Prostate gland (tissue), 2 donors: ENCODE measurements at regions not wholly inside any gene's neighbourhood (a gene's known extent, or its start where the extent isn't known, plus 50 kb on each side); places are given as distances from the start of the nearest gene placed in this dataset.

Source experiments
- DNase-seq: peaks from one replicate; pipeline ENCODE4 v3.0.0-alpha.2; 2019; ENCODE audit warnings: low spot score
- H3K27ac ChIP-seq, 2 donors: fragments of 200-600 bp; sonication (generic); 2 replicates each; pipeline ENCODE4 v1.5.1; 2017 to 2019
- H3K27me3 ChIP-seq: fragments of 200-600 bp; sonication (generic); replicated peaks from 2 replicates; pipeline ENCODE4 v1.5.1; 2019; ENCODE audit not compliant: insufficient read depth
- H3K36me3 ChIP-seq, 2 donors: fragments of 200-600 bp; sonication (generic); 1 replicate in 1 of 2; 2 replicates in 1 of 2; pipeline versions ENCODE4 v1.5.1 to v1.8.1; 2017 to 2019
- H3K4me1 ChIP-seq: fragments of 200-600 bp; sonication (generic); replicated peaks from 2 replicates; pipeline ENCODE4 v1.5.1; 2019
- H3K4me3 ChIP-seq, 2 donors: fragments of 200-600 bp; sonication (generic); 2 replicates each; pipeline ENCODE4 v1.5.1; 2017 to 2019
- H3K9me3 ChIP-seq: fragments of 200-600 bp; sonication (generic); 2 replicates; pipeline ENCODE4 v1.5.1; 2017
- CTCF ChIP-seq, 4 experiments: fragments of 200-600 bp in 2 of 4; fragments of 450-650 bp in 2 of 4; sonication (generic) in 2 of 4; IDR thresholded peaks; 1 replicate in 3 of 4; 2 replicates in 1 of 4; pipeline ENCODE4 v1.5.1; 2016 to 2019; ENCODE audit warnings: antibody characterized with exemption in 4 of 4, mild to moderate bottlenecking in 2 of 4, moderate library complexity in 2 of 4
- POLR2A ChIP-seq: fragments of 450-650 bp; IDR thresholded peaks from one replicate; pipeline ENCODE4 v1.6.1; 2016; ENCODE audit warnings: antibody characterized with exemption, mild to moderate bottlenecking
- POLR2AphosphoS5 ChIP-seq: sonication (generic); formaldehyde crosslinking; IDR thresholded peaks from one replicate; pipeline ENCODE4 v1.6.1; 2017; ENCODE audit warnings: antibody characterized with exemption
- WGBS: methylation state at CpG from one replicate; pipeline ENCODE4 v1.1.5; 2018; 5-methylcytosine and 5-hydroxymethylcytosine counted together
- intact Hi-C: fragments of 100-400 bp; cut with DNase I; formaldehyde crosslinking; loops from one replicate; pipeline ENCODE4 v1.14.2; 2022

GRCh38 chr9:113653746-113654604 is 190.4 kb downstream of the RGS3 start:
- Histone ChIP-seq H3K9me3 (no peaks in the 10 kb centered on the region), H3K4me1 (no peaks in the 10 kb centered on the region), H3K27ac (peak overlapping the region in 1 of 2 donors; percentile 50), H3K36me3 (no peaks in the 10 kb centered on the region), H3K27me3 (no peaks in the 10 kb centered on the region), H3K4me3 (no peak overlapping the region)
- TF ChIP-seq POLR2AphosphoS5 (no peak), POLR2A (no peak), CTCF (IDR thresholded peaks at IDR 0.05) (no peak)
- intact Hi-C loops: loop anchor here (2.0 kb wide), 1 partner anchor 207 kb away; no protein-coding TSS in a partner anchor
- WGBS: 83% methylated on average over 11 of the region's 11 CpGs
- no peak for DNase-seq

- DNase-seq: no peak
- peak overlapping the region in 1 of 2 donors; percentile 54 for H3K27ac ChIP-seq
- TF ChIP-seq CTCF (IDR thresholded peaks at IDR 0.05) (no peak), POLR2A (no peak), POLR2AphosphoS5 (no peak)
- intact Hi-C loops: loop anchor here (2.0 to 5.0 kb wide), 2 partner anchors 208 to 383 kb away; no protein-coding TSS in a partner anchor
- H3K4me1 ChIP-seq: no peaks in the 10 kb centered on the region
- H3K27me3 ChIP-seq: no peaks in the 10 kb centered on the region
- 62% methylated on average over 13 of the region's 13 CpGs for WGBS
- no peaks in the 10 kb centered on the region for H3K36me3 ChIP-seq
- H3K4me3 ChIP-seq: no peak overlapping the region
- no peaks in the 10 kb centered on the region for H3K9me3 ChIP-seq
Measured at GRCh38 chr9:113654605-113655428, 191.3 kb downstream of the RGS3 start.

GRCh38 chr9:113656771-113657670 is 193.5 kb downstream of the RGS3 start:
- intact Hi-C loops: loop anchor here (1.0 to 5.0 kb wide), 2 partner anchors 66 to 385 kb away; no protein-coding TSS in a partner anchor
- H3K27ac ChIP-seq: no peak overlapping the region
- WGBS: 70% methylated on average over 21 of the region's 21 CpGs
- no peaks in the 10 kb centered on the region for H3K4me1 ChIP-seq
- H3K27me3 ChIP-seq: no peaks in the 10 kb centered on the region
- no peaks in the 10 kb centered on the region for H3K36me3 ChIP-seq
- H3K9me3 ChIP-seq: no peaks in the 10 kb centered on the region
- no peak overlapping the region for H3K4me3 ChIP-seq
- DNase-seq: no peak
- TF ChIP-seq CTCF (IDR thresholded peaks at IDR 0.05) (no peak), POLR2AphosphoS5 (no peak), POLR2A (no peak)

- peak; percentile 84 for DNase-seq
- 30% methylated on average over 14 of the region's 14 CpGs for WGBS
Measured at GRCh38 chr9:113657765-113658544, 194.4 kb downstream of the RGS3 start.

More at GRCh38 chr9:113657765-113658544, 194.4 kb downstream of the RGS3 start:
- H3K4me1 ChIP-seq: no peaks in the 10 kb centered on the region
- no peak overlapping the region for H3K27ac ChIP-seq
- TF ChIP-seq POLR2AphosphoS5: peak; percentile 56
- TF ChIP-seq POLR2A: no peak
- TF ChIP-seq CTCF (IDR thresholded peaks at IDR 0.05): peak; percentile 72 to 95 (median 94)
- H3K4me3 ChIP-seq: no peak overlapping the region
- no peaks in the 10 kb centered on the region for H3K27me3 ChIP-seq
- no peaks in the 10 kb centered on the region for H3K9me3 ChIP-seq
- intact Hi-C loops: loop anchor here (5.0 kb wide), 1 partner anchor 386 kb away; no protein-coding TSS in a partner anchor
- H3K36me3 ChIP-seq: no peaks in the 10 kb centered on the region
